ENCODE measurements at regions not wholly inside any gene's neighbourhood (a gene's known extent, or its start where the extent isn't known, plus 50 kb on each side); places are given as distances from the start of the nearest gene placed in this dataset.

DNA sequence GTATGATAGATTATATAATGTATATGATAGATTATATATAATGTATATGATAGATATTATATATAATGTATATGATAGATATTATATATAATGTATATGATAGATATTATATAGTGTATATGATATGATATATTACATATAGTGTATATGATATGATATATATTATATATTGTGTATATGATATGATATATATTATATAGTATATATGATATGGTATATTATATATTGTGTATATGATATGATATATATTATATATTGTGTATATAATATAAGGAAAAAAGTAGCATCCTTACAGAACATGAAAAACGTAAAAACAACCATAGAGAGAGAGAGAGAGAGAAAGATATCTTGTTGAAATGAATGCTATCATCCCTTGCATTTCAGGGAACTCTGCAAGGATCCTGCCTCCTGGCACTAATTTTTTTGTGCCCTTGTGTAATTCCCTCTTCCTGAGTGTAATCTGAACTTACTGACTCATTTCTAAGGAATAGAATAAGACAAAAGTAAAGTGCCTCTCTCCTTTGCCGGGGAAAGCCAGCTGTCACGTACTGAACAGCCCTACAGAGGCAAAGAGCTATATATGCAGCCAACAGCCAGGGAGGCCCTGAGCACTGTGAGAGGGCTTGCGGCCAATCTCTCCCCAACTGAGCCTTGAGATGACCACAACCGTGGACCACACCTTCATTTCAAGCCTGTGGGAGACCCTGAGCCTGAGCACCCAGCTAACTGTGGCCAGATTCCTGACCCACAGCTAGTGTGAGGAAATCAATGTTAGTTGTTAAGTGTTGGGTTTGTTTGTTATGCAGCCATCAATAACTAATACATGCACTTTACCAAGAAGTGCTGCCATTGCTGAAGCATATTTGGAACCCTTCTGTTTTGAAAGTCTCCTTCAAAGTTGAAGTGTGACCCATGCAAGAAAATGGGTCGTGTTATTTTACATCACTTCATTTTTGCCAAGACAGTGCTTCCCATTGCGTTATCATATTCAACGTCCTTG lies 61.1 kb upstream of the EZH2 start:
- no peak for TF ChIP-seq ZBED1 (IDR thresholded peaks at IDR 0.05; ENCODE audit: borderline replicate concordance)
- TF ChIP-seq EP300 (IDR thresholded peaks at IDR 0.05; ENCODE audit: borderline replicate concordance in 1 of 2, control insufficient read depth in 1 of 2, low read depth in 2 of 2, low read length in 2 of 2), result no peak
- TF ChIP-seq, protein P1, sequence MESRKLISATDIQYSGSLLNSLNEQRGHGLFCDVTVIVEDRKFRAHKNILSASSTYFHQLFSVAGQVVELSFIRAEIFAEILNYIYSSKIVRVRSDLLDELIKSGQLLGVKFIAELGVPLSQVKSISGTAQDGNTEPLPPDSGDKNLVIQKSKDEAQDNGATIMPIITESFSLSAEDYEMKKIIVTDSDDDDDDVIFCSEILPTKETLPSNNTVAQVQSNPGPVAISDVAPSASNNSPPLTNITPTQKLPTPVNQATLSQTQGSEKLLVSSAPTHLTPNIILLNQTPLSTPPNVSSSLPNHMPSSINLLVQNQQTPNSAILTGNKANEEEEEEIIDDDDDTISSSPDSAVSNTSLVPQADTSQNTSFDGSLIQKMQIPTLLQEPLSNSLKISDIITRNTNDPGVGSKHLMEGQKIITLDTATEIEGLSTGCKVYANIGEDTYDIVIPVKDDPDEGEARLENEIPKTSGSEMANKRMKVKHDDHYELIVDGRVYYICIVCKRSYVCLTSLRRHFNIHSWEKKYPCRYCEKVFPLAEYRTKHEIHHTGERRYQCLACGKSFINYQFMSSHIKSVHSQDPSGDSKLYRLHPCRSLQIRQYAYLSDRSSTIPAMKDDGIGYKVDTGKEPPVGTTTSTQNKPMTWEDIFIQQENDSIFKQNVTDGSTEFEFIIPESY (IDR thresholded peaks at IDR 0.05), result no peak
- TF ChIP-seq NFIC (IDR thresholded peaks at IDR 0.05; ENCODE audit: low read depth, low read length), result no peak
- no peak for TF ChIP-seq FOXM1 (IDR thresholded peaks at IDR 0.05; ENCODE audit: low read depth, low read length)
- TF ChIP-seq, protein P2, sequence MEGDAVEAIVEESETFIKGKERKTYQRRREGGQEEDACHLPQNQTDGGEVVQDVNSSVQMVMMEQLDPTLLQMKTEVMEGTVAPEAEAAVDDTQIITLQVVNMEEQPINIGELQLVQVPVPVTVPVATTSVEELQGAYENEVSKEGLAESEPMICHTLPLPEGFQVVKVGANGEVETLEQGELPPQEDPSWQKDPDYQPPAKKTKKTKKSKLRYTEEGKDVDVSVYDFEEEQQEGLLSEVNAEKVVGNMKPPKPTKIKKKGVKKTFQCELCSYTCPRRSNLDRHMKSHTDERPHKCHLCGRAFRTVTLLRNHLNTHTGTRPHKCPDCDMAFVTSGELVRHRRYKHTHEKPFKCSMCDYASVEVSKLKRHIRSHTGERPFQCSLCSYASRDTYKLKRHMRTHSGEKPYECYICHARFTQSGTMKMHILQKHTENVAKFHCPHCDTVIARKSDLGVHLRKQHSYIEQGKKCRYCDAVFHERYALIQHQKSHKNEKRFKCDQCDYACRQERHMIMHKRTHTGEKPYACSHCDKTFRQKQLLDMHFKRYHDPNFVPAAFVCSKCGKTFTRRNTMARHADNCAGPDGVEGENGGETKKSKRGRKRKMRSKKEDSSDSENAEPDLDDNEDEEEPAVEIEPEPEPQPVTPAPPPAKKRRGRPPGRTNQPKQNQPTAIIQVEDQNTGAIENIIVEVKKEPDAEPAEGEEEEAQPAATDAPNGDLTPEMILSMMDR (IDR thresholded peaks at IDR 0.05 in 2 of 3, conservative IDR thresholded peaks at IDR 0.05 in 1 of 3; ENCODE audit: control insufficient read depth in 2 of 3, extremely low read depth in 1 of 3, insufficient read depth in 1 of 3, low read depth in 3 of 3, low read length in 3 of 3), result no peak
- TF ChIP-seq, protein P3, sequence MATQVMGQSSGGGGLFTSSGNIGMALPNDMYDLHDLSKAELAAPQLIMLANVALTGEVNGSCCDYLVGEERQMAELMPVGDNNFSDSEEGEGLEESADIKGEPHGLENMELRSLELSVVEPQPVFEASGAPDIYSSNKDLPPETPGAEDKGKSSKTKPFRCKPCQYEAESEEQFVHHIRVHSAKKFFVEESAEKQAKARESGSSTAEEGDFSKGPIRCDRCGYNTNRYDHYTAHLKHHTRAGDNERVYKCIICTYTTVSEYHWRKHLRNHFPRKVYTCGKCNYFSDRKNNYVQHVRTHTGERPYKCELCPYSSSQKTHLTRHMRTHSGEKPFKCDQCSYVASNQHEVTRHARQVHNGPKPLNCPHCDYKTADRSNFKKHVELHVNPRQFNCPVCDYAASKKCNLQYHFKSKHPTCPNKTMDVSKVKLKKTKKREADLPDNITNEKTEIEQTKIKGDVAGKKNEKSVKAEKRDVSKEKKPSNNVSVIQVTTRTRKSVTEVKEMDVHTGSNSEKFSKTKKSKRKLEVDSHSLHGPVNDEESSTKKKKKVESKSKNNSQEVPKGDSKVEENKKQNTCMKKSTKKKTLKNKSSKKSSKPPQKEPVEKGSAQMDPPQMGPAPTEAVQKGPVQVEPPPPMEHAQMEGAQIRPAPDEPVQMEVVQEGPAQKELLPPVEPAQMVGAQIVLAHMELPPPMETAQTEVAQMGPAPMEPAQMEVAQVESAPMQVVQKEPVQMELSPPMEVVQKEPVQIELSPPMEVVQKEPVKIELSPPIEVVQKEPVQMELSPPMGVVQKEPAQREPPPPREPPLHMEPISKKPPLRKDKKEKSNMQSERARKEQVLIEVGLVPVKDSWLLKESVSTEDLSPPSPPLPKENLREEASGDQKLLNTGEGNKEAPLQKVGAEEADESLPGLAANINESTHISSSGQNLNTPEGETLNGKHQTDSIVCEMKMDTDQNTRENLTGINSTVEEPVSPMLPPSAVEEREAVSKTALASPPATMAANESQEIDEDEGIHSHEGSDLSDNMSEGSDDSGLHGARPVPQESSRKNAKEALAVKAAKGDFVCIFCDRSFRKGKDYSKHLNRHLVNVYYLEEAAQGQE (IDR thresholded peaks at IDR 0.05; ENCODE audit: low read depth, low read length), result no peak
- no peak for TF ChIP-seq EZH2 (IDR thresholded peaks at IDR 0.05; ENCODE audit: borderline replicate concordance, control insufficient read depth, low read depth, low read length)
- TF ChIP-seq TAF1 (IDR thresholded peaks at IDR 0.05; ENCODE audit: borderline replicate concordance, low read depth, low read length), result no peak
- no peak for TF ChIP-seq JUND (IDR thresholded peaks at IDR 0.05; ENCODE audit: low read depth, low read length)
- TF ChIP-seq POLR2A (IDR thresholded peaks at IDR 0.05; ENCODE audit: low read depth, low read length), result no peak
- no peak for TF ChIP-seq MYB (IDR thresholded peaks at IDR 0.05; ENCODE audit: borderline replicate concordance, low read depth, low read length)

Data from GM12878 (cell line).